Glutamatergic neuron (in vitro differentiated cells): ENCODE measurements at regions not wholly inside any gene's neighbourhood (a gene's known extent, or its start where the extent isn't known, plus 50 kb on each side); places are given as distances from the start of the nearest gene placed in this dataset.

Experiments
- DNase-seq: peaks from one replicate; pipeline ENCODE4 v3.0.0; 2022
- H3K27ac Mint-ChIP-seq: one replicate; pipeline ENCODE4 v1.8.0; 2020; ENCODE audit warnings: mild to moderate bottlenecking, mixed read lengths, inconsistent platforms; ENCODE audit not compliant: unreplicated experiment
- H3K27me3 Mint-ChIP-seq: one replicate; pipeline ENCODE4 v1.8.0; 2020; ENCODE audit warnings: mild to moderate bottlenecking, moderate library complexity, mixed read lengths, inconsistent platforms; ENCODE audit not compliant: unreplicated experiment
- H3K36me3 Mint-ChIP-seq: one replicate; pipeline ENCODE4 v1.8.0; 2020; ENCODE audit warnings: mild to moderate bottlenecking, mixed read lengths, inconsistent platforms; ENCODE audit not compliant: unreplicated experiment
- H3K4me1 Mint-ChIP-seq: one replicate; pipeline ENCODE4 v1.8.0; 2020; ENCODE audit warnings: mild to moderate bottlenecking, low read depth, mixed read lengths, inconsistent platforms; ENCODE audit not compliant: unreplicated experiment
- H3K4me3 Mint-ChIP-seq: one replicate; pipeline ENCODE4 v1.8.0; 2020; ENCODE audit warnings: mild to moderate bottlenecking, mixed read lengths, inconsistent platforms; ENCODE audit not compliant: unreplicated experiment
- H3K9me3 Mint-ChIP-seq: one replicate; pipeline ENCODE4 v1.8.0; 2020; ENCODE audit warnings: mild to moderate bottlenecking, moderate library complexity, mixed read lengths, inconsistent platforms; ENCODE audit not compliant: unreplicated experiment
- CTCF ChIP-seq: fragments of 200-600 bp; sonication (generic); IDR thresholded peaks from one replicate; pipeline ENCODE4 v1.5.0; 2021; ENCODE audit not compliant: partially characterized antibody, unreplicated experiment

GRCh38 chr6:135658916-135659315, 161.4 kb upstream of the AHI1 start:
- no peak for DNase-seq
- Mint-ChIP-seq H3K36me3 (peaks cover 2% of the 10 kb centered on the region), H3K9me3 (no peaks in the 10 kb centered on the region), H3K4me3 (no peak overlapping the region), H3K27me3 (no peaks in the 10 kb centered on the region), H3K27ac (no peak overlapping the region), H3K4me1 (no peaks in the 10 kb centered on the region)
- no peak for TF ChIP-seq CTCF

GRCh38 chr6:135664527-135664926, 167.0 kb upstream of the AHI1 start:
- Mint-ChIP-seq H3K27ac (no peak overlapping the region), H3K4me3 (no peak overlapping the region), H3K27me3 (peaks cover 3% of the 10 kb centered on the region), H3K9me3 (no peaks in the 10 kb centered on the region), H3K36me3 (peaks cover 4% of the 10 kb centered on the region), H3K4me1 (peaks cover 6% of the 10 kb centered on the region)
- TF ChIP-seq CTCF, result no peak
- no peak for DNase-seq

GRCh38 chr6:135665935-135666334, 168.4 kb upstream of the AHI1 start:
- H3K4me1 Mint-ChIP-seq, result peaks cover 6% of the 10 kb centered on the region
- H3K27ac Mint-ChIP-seq, result no peak overlapping the region
- no peak for TF ChIP-seq CTCF
- peaks cover 3% of the 10 kb centered on the region for H3K27me3 Mint-ChIP-seq
- H3K9me3 Mint-ChIP-seq, result no peaks in the 10 kb centered on the region
- DNase-seq, result no peak
- H3K4me3 Mint-ChIP-seq, result no peak overlapping the region
- peaks cover 4% of the 10 kb centered on the region for H3K36me3 Mint-ChIP-seq

GRCh38 chr6:135667691-135668455, 170.3 kb upstream of the AHI1 start:
- no peaks in the 10 kb centered on the region for H3K9me3 Mint-ChIP-seq
- H3K4me3 Mint-ChIP-seq, result no peak overlapping the region
- peaks cover 3% of the 10 kb centered on the region for H3K27me3 Mint-ChIP-seq
- H3K27ac Mint-ChIP-seq, result no peak overlapping the region
- peaks cover 6% of the 10 kb centered on the region for H3K4me1 Mint-ChIP-seq
- H3K36me3 Mint-ChIP-seq, result peaks cover 4% of the 10 kb centered on the region
- DNase-seq, result peak; percentile 40
- no peak for TF ChIP-seq CTCF

- Mint-ChIP-seq H3K27ac (no peak overlapping the region), H3K4me1 (peaks cover 6% of the 10 kb centered on the region), H3K27me3 (no peaks in the 10 kb centered on the region), H3K9me3 (no peaks in the 10 kb centered on the region), H3K4me3 (no peak overlapping the region), H3K36me3 (no peaks in the 10 kb centered on the region)
- no peak for DNase-seq
- TF ChIP-seq CTCF, result no peak
Observed at GRCh38 chr6:135672256-135672655, 174.7 kb upstream of the AHI1 start.
